Nephron (organoid): ENCODE measurements at regions not wholly inside any gene's neighbourhood (a gene's known extent, or its start where the extent isn't known, plus 50 kb on each side); places are given as distances from the start of the nearest gene placed in this dataset.
"Not testable (repeated sequence)": the region's sequence is repeated elsewhere in the genome, so short reads cannot be mapped to it uniquely, and the experiment has no call there.

Experiments
- H3K27ac Mint-ChIP-seq, 3 experiments: 2 replicates each; pipeline ENCODE4 v1.8.0; 2020; ENCODE audit warnings: mixed read lengths in 3 of 3, mild to moderate bottlenecking in 2 of 3, moderate library complexity in 1 of 3
- H3K27me3 Mint-ChIP-seq: 2 replicates; pipeline ENCODE4 v1.8.0; 2021; ENCODE audit warnings: low read depth, mild to moderate bottlenecking, moderate library complexity, mixed read lengths
- H3K36me3 Mint-ChIP-seq: 2 replicates; pipeline ENCODE4 v1.8.0; 2020; ENCODE audit warnings: low read depth, mixed read lengths
- H3K4me1 Mint-ChIP-seq: 2 replicates; pipeline ENCODE4 v1.8.0; 2020; ENCODE audit warnings: mixed read lengths
- H3K4me3 Mint-ChIP-seq, 3 experiments: 2 replicates each; pipeline ENCODE4 v1.8.0; 2020; ENCODE audit warnings: mild to moderate bottlenecking in 3 of 3, mixed read lengths in 3 of 3, moderate library complexity in 2 of 3
- H3K9me3 Mint-ChIP-seq: 2 replicates; pipeline ENCODE4 v1.8.0; 2020; ENCODE audit warnings: mixed read lengths
- TF ChIP-seq, protein P1 (sequence below), 3 experiments: fragments of 200-600 bp; sonication (generic); IDR thresholded peaks; one replicate each; pipeline ENCODE4 v1.5.0; 2021; ENCODE audit warnings: antibody characterized with exemption in 3 of 3; ENCODE audit not compliant: unreplicated experiment in 3 of 3

DNA sequence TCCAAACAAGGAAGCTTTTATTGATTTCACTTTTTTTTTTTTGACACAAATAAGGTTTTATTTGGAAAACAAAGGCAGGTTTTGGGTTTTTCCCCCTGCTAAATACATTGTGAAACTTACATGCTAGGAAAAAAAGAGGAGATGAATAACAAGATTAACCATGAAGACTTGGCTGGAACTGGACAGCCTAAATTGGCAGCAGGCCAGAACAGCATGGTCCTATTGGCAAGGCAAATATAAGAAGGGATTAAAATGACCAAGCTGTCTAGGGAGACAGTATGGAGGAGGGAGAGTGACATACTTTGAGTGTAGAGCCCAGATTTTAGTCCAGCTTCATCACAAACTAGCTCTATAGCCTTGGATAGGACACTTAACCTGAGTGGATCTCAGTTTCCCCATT, 63.9 kb upstream of the BBX start:
- H3K9me3 Mint-ChIP-seq: no peaks in the 10 kb centered on the region
- no peak overlapping the region for H3K4me3 Mint-ChIP-seq
- H3K27ac Mint-ChIP-seq: no peak overlapping the region
- TF ChIP-seq, protein P1, sequence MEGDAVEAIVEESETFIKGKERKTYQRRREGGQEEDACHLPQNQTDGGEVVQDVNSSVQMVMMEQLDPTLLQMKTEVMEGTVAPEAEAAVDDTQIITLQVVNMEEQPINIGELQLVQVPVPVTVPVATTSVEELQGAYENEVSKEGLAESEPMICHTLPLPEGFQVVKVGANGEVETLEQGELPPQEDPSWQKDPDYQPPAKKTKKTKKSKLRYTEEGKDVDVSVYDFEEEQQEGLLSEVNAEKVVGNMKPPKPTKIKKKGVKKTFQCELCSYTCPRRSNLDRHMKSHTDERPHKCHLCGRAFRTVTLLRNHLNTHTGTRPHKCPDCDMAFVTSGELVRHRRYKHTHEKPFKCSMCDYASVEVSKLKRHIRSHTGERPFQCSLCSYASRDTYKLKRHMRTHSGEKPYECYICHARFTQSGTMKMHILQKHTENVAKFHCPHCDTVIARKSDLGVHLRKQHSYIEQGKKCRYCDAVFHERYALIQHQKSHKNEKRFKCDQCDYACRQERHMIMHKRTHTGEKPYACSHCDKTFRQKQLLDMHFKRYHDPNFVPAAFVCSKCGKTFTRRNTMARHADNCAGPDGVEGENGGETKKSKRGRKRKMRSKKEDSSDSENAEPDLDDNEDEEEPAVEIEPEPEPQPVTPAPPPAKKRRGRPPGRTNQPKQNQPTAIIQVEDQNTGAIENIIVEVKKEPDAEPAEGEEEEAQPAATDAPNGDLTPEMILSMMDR (IDR thresholded peaks at IDR 0.05; ENCODE audit: unreplicated experiment in 3 of 3): no peak
- H3K27me3 Mint-ChIP-seq: no peaks in the 10 kb centered on the region
- H3K4me1 Mint-ChIP-seq: no peaks in the 10 kb centered on the region
- H3K36me3 Mint-ChIP-seq: no peaks in the 10 kb centered on the region

DNA sequence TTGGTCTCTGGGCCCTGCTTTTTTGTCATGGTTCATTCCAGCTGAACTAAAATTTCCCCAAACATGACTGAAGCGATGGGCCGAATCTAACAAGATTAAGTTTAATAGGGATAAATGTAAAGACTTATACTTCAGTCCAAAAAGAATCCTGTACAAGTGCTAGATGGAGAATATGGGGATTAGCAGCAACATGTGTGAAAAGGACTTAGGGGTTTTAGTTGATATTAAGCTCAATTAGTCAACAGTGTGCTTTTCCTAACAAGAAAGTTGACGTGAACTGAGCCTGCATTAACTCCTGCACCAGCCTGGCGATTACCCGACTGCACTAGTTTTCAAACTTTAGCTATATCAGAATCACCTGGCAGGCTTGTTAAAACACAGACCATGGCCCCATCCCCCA, 61.0 kb upstream of the BBX start:
- H3K4me1 Mint-ChIP-seq: no peaks in the 10 kb centered on the region
- TF ChIP-seq, protein P1 (IDR thresholded peaks at IDR 0.05; ENCODE audit: unreplicated experiment in 3 of 3): no peak
- no peaks in the 10 kb centered on the region for H3K9me3 Mint-ChIP-seq
- no peak overlapping the region for H3K27ac Mint-ChIP-seq
- H3K36me3 Mint-ChIP-seq: no peaks in the 10 kb centered on the region
- H3K4me3 Mint-ChIP-seq: no peak overlapping the region
- H3K27me3 Mint-ChIP-seq: no peaks in the 10 kb centered on the region

DNA sequence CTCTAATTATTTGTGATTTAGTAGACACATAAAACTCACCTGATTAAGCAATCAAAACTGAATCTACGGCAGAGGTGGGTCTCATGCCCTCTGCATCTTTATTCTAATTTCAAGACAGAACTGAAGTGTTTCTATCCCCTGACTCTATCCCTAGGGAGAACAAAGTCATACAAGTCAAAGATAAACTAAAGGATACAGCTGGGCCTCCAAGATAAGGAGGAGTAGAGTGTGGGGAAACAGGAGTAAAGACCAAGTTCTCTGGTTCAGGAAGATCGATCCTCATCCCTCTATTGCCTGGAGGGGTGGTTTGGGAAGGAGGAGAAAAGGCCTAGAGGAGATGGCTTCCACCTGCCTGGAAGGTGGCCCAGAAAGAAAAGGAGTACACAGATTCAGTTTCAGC, 58.7 kb upstream of the BBX start:
- Mint-ChIP-seq H3K4me3 (no peak overlapping the region), H3K27me3 (no peaks in the 10 kb centered on the region), H3K4me1 (no peaks in the 10 kb centered on the region), H3K36me3 (no peaks in the 10 kb centered on the region), H3K9me3 (no peaks in the 10 kb centered on the region), H3K27ac (no peak overlapping the region)
- TF ChIP-seq, protein P1 (IDR thresholded peaks at IDR 0.05; ENCODE audit: unreplicated experiment in 3 of 3): no peak

DNA sequence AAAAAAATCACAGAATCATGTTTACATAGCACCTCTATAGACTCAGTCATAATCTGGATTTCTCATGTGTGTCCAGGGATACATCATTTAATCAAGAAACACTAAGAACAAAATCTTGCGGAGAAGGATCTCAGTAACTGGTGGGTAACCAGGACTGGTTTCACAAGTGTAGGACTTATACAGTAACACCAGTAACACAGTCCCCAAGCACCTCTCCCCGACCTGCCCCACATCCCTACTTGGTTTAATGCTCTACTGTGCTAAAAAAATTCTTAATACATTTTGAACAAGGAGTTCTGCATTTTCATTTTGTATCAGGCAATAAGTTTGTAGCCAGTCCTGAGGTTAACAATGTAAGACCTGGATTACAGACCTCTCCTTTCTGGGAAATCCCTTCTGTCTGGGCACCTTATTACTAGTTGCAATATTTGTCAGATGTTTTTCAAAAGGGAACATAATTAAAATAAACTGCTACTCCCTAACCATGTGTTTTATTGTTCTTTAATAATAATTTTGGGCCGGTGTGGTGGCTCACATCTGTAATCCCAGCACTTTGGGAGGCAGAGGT, 57.6 kb upstream of the BBX start:
- Mint-ChIP-seq H3K9me3 (no peaks in the 10 kb centered on the region), H3K27me3 (no peaks in the 10 kb centered on the region), H3K4me1 (no peaks in the 10 kb centered on the region), H3K27ac (no peak overlapping the region), H3K4me3 (no peak overlapping the region), H3K36me3 (no peaks in the 10 kb centered on the region)
- TF ChIP-seq, protein P1 (IDR thresholded peaks at IDR 0.05; ENCODE audit: unreplicated experiment in 3 of 3): no peak

DNA sequence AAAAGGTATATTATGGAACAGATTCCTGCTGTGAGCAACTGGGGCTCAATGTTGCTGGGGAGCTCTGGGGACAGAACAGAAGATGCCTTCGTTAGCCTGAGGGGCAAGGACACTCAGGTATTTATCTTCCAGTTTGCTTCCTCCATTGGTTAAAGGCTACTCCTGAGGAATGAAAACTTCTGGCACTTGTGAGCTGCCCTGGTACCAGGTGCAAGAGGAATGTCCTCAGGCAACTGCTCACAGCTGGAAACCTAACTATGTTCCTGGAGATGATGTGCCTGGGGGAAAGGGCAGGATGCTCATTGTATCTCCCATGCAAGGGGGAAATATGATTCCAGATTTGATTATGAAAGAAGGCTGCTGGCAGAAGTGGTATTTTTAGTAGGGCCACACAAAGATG, 54.0 kb upstream of the BBX start:
- peaks cover 4% of the 10 kb centered on the region for H3K36me3 Mint-ChIP-seq
- TF ChIP-seq, protein P1 (IDR thresholded peaks at IDR 0.05; ENCODE audit: unreplicated experiment in 3 of 3): no peak
- H3K4me1 Mint-ChIP-seq: no peaks in the 10 kb centered on the region
- no peak overlapping the region for H3K27ac Mint-ChIP-seq
- peaks cover 23% of the 10 kb centered on the region for H3K9me3 Mint-ChIP-seq
- no peaks in the 10 kb centered on the region for H3K27me3 Mint-ChIP-seq
- H3K4me3 Mint-ChIP-seq: no peak overlapping the region

DNA sequence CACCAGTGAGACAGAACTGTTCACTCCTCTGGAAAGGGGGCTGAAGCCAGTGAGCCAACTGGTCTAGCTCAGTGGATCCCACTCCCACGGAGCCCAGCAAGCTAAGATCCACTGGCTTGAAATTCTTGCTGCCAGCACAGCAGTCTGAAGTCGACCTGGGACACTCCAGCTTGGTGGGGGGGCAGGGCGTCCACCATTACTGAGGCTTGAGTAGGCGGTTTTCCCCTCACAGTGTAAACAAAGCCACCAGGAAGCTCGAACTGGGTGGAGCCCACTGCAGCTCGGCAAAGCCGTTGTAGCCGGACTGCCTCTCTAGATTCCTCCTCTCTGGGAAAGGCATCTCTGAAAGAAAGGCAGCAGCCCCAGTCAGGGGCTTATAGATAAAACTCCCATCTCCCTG, 52.3 kb upstream of the BBX start:
- H3K4me1 Mint-ChIP-seq, H3K36me3 Mint-ChIP-seq, H3K4me3 Mint-ChIP-seq, H3K27ac Mint-ChIP-seq, H3K27me3 Mint-ChIP-seq: not testable (repeated sequence)
- H3K9me3 Mint-ChIP-seq: peaks cover 31% of the 10 kb centered on the region
